ENCODE measurements at regions not wholly inside any gene's neighbourhood (a gene's known extent, or its start where the extent isn't known, plus 50 kb on each side); places are given as distances from the start of the nearest gene placed in this dataset.

GRCh38 chr13:64934569-64935362 lies 2295.4 kb downstream of the PCDH9 start:
- no peak for TF ChIP-seq CTCF (IDR thresholded peaks at IDR 0.05)
- TF ChIP-seq ZFX (IDR thresholded peaks at IDR 0.05; ENCODE audit: borderline replicate concordance): no peak
- H3K27ac ChIP-seq: no peak overlapping the region

DNA sequence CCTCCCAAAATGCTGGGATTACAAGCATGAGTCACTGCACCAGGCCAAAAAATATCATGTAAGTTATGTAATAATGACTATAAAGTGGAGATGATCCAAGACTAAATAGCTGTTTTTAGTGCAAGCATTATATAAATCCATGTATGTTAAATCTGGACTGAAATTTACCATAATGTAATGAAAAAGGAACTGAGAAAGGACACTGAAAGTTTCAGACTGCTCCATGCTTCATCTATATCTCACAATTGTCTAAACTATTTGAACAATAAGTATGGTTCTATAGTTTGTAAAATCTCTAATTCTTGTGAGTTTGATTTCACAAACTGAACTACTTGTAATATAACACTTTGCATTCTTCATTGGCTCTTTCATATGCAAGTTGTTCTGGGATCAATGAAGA lies 2299.5 kb downstream of the PCDH9 start:
- TF ChIP-seq CTCF (IDR thresholded peaks at IDR 0.05) (no peak), ZFX (IDR thresholded peaks at IDR 0.05; ENCODE audit: borderline replicate concordance) (no peak)
- no peak overlapping the region for H3K27ac ChIP-seq

DNA sequence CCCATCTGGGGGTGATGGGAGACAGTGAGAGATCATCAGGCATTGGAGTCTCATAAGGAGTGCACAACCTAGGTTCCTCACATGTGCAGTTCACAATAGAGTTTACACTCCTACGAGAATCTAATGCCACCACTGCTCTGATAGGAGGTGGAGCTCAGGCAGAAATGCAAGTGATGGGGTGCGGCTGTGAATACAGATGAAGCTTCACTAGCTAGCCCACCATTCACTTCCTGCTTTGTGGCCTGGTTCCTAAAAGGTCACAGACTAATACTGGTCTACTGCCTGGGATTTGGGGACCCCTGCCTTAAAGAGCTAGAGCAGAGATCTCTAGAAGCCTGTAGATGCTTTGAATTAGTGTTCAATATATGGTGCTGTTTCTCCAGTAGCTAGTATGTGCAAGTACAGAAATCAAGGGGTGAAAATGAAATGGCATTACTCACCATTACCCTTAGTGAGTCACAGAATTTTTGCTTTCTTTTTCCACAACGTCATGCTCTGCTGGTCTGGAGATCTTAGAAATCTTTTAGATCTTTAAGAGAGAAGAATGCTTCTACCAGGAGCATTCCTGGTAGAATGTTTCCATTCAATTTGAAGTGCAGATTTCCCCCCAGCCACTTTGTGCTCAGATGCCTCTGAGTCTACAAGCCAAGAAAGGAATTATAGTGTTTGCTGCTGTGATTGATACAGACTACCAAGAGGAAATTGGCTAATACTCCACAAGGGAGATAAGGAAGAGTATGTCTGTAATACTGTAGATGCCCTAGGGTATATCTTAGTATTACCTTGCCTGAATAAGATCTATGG lies 2301.2 kb downstream of the PCDH9 start:
- TF ChIP-seq ZFX (IDR thresholded peaks at IDR 0.05; ENCODE audit: borderline replicate concordance) (no peak), CTCF (IDR thresholded peaks at IDR 0.05) (no peak)
- no peak overlapping the region for H3K27ac ChIP-seq

GRCh38 chr13:64925727-64926126 lies 2304.4 kb downstream of the PCDH9 start:
- H3K27ac ChIP-seq: no peak overlapping the region
- TF ChIP-seq ZFX (IDR thresholded peaks at IDR 0.05; ENCODE audit: borderline replicate concordance): no peak
- no peak for TF ChIP-seq CTCF (IDR thresholded peaks at IDR 0.05)

GRCh38 chr13:64925284-64925683 lies 2304.9 kb downstream of the PCDH9 start:
- TF ChIP-seq ZFX (IDR thresholded peaks at IDR 0.05; ENCODE audit: borderline replicate concordance) (no peak), CTCF (IDR thresholded peaks at IDR 0.05) (no peak)
- H3K27ac ChIP-seq: no peak overlapping the region

DNA sequence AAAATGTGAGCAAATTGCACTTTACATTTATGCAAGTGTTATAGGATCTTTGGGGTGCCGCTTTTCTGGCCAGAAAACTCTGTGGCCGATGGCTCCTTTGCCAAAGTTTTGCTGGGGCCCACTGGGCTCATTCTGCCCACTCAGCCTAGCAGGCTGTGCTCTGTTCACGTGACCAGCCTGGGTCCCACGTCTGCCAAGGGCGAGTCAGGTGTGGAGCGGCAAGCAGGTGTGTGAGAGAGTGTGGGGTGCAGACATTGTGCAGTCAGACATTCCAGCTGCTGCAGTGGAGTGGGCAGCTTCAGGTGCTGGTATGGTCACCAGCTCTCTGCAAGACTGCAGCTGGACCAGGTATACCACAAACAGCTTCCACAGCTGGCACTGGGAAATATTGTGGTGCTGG lies 2305.7 kb downstream of the PCDH9 start:
- H3K27ac ChIP-seq: no peak overlapping the region
- TF ChIP-seq CTCF (IDR thresholded peaks at IDR 0.05): no peak
- TF ChIP-seq ZFX (IDR thresholded peaks at IDR 0.05; ENCODE audit: borderline replicate concordance): no peak

DNA sequence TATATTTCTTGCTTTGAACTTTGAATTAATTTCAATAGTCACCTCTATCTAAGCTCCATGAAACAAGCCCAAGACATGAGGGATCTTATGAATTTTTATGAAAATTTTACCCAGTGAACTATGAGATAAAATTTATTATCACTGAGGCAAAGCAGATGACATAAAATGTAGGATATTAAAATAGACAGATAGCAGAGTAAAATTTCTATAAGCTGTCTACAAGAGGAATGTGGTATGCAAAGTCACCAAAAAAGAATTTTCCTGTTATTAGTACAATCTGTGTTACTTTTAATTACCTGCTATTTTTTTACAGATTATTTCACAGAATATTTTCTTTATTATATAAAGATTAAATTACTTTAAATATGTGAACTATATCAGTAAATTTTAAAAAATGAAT lies 2312.6 kb downstream of the PCDH9 start:
- TF ChIP-seq CTCF (IDR thresholded peaks at IDR 0.05): no peak
- TF ChIP-seq ZFX (IDR thresholded peaks at IDR 0.05; ENCODE audit: borderline replicate concordance): no peak
- H3K27ac ChIP-seq: no peak overlapping the region

All from 22Rv1 (cell line).